ENCODE measurements at regions not wholly inside any gene's neighbourhood (a gene's known extent, or its start where the extent isn't known, plus 50 kb on each side); places are given as distances from the start of the nearest gene placed in this dataset.

DNA sequence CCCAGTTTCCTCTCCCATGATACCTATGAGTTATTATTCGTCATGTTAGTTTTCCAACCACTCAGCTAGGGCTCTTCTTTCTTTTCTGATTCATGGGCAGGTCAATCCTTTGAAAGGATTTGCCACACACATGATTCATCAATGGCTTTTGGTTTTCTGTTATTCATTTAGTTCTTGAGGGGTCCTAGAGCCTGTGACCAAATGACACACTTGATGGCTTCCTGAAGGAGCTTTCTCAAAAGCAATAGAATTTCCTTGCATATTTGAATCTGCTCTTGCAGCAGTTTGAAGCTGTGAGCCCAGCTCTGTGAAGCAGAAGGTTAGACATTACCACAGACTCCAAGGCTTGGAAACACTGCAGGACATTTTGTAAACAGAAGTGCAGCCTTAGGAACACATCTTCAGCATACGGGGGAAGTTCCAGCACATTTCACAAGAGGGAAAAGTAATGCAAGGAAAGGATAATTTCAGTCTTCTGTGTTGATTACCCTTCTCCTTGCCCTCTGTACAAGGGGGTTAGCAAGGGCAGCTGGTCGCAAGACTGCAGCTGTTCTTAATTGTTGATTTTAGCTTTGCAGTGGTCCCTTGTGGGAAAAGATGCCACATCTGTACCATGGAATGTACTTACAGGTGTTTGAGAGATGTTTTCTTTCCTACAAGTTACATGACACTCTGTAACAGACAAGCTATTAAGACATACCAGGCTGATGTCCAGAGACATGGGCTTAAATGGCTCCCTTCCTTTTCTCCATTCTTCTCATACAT, 338.6 kb downstream of the KCNRG start:
- DNase-seq (ENCODE audit: low read depth in 2 of 3, low spot score in 2 of 3): no peak

DNA sequence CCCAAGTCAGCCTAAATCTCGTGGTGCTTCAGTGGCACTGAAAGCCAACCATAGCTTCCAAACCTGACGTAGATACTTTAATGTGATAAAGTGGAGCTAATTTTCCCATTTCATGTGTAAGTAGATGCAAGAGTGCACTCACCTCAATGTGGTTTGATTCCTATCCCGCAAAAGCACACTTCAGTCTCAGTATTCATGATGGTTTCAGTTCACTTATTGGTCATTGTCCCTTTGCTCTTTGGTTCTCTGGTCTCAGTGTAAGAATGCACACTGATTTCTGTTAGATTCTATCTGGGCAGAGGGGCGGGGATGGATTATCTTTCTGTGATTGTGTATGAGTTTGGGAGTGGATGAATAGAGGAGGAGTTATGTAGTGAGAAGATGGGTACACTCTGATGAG, 340.6 kb downstream of the KCNRG start:
- DNase-seq (ENCODE audit: low read depth in 2 of 3, low spot score in 2 of 3): no peak

DNA sequence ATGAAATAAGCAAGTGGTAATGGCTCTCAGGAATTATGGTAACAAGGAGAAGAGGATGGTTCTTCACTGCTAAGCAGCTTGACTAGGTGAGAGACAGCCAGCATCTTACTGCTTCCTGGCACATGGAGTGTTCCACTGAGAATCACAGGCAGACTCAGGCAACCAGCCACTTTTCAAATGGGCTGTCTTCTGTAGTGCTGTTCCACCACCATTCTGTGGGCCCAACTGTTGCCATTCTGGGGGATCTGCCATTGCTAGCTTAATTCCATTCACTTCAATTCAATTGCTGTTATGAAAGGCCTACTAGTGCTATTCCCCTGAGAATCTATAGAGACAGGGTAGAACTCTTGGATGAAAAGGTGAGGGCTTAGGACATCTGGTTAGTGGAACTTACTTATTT, 341.9 kb downstream of the KCNRG start:
- no peak for DNase-seq (ENCODE audit: low read depth in 2 of 3, low spot score in 2 of 3)

GRCh38 chr13:50357586-50358118, 342.4 kb downstream of the KCNRG start:
- DNase-seq (ENCODE audit: low read depth in 2 of 3, low spot score in 2 of 3): no peak

GRCh38 chr13:50358231-50359040, 343.2 kb downstream of the KCNRG start:
- DNase-seq (ENCODE audit: low read depth in 2 of 3, low spot score in 2 of 3): no peak

DNA sequence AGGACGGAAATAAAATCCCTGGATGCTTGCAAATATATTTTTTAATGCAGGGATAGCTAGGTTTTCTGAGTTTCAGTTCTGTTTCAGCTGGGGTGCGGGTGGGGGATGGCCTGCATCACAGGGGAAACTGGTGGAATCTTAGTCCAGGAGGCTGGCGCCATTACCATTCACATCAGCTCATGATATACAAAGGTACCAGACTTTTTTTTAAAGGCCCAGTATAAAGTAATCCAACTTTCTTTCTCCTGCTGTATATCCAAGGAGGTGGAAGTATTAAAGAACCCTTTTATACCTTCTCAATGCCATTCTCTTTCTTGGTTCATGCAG, 343.8 kb downstream of the KCNRG start:
- no peak for DNase-seq (ENCODE audit: low read depth in 2 of 3, low spot score in 2 of 3)

DNA sequence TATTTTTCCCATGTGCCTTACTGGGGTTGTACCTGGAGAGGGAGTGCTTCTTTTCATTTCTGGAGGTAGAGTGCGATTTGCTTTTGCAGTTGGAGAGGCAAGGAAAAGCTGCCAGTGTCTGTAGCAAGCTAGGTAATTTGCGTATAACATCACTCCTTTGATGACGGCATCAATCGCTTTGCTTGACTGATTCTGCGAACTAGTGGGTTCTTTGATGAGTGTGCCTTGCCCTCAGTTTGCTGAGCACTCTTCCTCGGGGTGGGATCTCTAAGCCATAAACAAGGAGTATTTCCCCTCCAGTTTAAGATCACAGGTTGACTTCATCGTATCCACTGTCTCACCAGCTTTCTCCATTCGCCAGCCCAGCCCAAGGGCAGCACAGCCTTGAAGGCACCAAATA, 344.5 kb downstream of the KCNRG start:
- DNase-seq (ENCODE audit: low read depth in 2 of 3, low spot score in 2 of 3): no peak

- DNase-seq (ENCODE audit: low read depth in 2 of 3, low spot score in 2 of 3): no peak
These were observed 345.4 kb downstream of the KCNRG start for GRCh38 chr13:50360637-50361036.

- DNase-seq (ENCODE audit: low read depth in 2 of 3, low spot score in 2 of 3): no peak
These were observed 346.0 kb downstream of the KCNRG start for GRCh38 chr13:50361282-50361681.

GRCh38 chr13:50365408-50366391, 350.5 kb downstream of the KCNRG start:
- no peak for DNase-seq (ENCODE audit: low read depth in 2 of 3, low spot score in 2 of 3)

DNA sequence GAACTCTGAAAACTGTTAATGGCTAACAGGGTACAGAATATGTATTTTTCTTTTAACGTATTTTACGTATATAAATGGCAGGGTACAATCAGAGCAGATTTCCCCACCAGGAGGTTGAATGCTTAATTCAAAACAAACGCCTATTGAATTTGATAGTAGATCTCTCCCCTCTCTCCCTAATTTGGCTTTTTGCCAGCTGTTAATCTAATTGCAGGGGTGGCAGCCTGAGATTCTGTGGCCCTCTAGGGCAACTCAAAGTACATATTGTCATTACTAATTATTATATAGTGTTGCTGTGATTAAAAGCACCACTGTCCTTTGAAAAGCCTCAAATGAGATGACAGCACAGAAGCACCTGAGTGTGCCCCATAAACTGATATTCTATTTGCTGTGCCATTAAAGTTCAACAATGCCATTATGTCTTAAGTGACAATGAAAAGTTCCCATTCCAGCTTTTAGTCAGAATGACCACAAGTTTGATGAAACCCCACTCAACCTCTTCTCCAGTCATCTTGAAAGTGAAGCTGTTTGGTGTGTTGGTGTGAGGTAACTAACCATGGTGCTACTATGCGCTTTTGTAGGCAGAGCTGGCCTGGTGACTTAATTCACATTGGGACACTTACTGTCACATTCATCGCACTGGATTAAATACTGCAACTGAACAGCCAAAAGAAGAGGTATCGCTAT, 351.4 kb downstream of the KCNRG start:
- no peak for DNase-seq (ENCODE audit: low read depth in 2 of 3, low spot score in 2 of 3)

GRCh38 chr13:50369646-50370045, 354.4 kb downstream of the KCNRG start:
- DNase-seq (ENCODE audit: low read depth in 2 of 3, low spot score in 2 of 3): no peak

DNA sequence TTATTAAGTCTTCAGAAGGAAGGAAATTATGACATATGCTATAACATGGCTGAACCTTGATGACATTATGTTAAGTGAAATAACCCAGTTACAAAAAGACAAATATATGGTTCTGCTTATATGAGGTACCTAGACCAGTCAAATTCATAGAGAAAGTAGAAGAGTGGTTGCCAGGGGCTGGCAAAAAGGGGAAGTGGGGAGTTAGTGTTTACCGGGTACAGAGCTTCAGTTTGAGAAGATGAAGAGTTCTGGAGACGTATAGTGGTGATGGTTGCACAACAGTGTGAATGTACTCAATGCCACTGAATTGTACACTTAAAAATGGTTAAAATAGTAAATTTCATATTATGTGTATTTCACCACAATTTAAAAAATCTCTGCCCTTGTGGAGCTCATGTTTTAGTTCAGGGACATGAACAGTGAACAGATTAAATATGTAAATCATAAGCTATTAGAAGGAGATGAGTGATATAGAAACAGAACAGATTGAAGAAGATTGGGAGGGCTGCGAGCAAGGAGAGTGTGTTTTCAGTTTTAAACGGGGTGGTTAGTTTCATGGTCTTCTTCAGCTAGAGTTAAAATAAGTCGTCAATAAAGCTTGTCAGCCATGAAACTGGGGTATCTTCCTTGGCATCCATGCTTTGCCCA, 355.2 kb downstream of the KCNRG start:
- DNase-seq (ENCODE audit: low read depth in 2 of 3, low spot score in 2 of 3): no peak

GRCh38 chr13:50374517-50374916, 359.3 kb downstream of the KCNRG start:
- DNase-seq (ENCODE audit: low read depth in 2 of 3, low spot score in 2 of 3): no peak

DNA sequence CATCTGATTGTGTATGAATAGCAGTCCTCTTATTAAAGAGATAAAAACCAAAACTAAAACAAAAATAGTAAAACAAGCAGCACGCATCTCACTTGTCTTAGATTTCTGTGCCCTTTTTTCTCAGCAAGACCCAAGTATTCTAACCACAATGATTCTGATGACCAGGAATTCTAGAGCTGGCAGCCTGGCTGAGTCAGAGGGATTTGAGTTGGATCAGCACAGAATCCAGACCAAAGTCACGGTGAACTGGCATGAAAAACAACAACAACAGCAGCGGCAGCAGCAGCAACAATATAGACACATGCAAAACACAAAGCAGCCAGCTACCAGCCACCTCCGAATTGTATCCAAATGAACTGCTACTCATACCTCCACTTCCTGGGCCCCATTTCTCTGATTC, 360.5 kb downstream of the KCNRG start:
- no peak for DNase-seq (ENCODE audit: low read depth in 2 of 3, low spot score in 2 of 3)

DNA sequence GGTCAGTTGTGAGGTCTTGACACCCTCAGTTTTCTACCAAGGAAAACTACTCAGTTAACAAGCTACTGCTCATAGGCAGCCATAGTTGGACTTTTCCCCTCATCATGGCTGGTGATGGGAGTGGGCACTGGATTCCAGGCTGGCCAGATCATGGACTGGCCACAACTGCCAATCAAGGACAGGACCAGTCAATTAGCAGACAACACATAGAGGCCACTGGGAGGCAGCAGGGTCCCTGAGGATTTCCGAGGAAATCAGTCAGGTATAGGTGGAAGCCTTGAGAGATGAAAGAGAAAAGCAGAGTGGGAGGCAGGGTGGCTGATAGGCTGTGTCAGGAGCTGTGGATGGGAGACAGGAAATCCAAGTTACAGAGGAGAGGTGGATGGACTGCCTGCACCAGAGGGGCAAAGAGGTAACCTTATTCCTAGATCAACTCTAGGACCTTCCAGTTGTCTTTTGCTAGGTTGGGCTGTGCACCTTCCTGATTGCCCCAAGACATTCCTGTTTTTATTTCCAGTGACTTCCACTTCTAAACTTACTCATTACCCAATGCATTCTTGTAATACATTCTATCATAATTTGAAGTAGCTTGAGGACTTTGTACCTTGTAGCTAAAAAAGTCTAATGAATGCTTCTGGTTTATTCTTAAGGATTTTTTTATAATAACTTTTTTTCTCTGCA, 361.8 kb downstream of the KCNRG start:
- no peak for DNase-seq (ENCODE audit: low read depth in 2 of 3, low spot score in 2 of 3)

- DNase-seq (ENCODE audit: low read depth in 2 of 3, low spot score in 2 of 3): no peak
These were observed 362.6 kb downstream of the KCNRG start for GRCh38 chr13:50377726-50378270.

GRCh38 chr13:50378509-50379044, 363.3 kb downstream of the KCNRG start:
- no peak for DNase-seq (ENCODE audit: low read depth in 2 of 3, low spot score in 2 of 3)

GRCh38 chr13:50379584-50379983, 364.3 kb downstream of the KCNRG start:
- DNase-seq (ENCODE audit: low read depth in 2 of 3, low spot score in 2 of 3): no peak

Measured in activated CD8-positive, alpha-beta memory T cell treated with anti-CD3 and anti-CD28 coated beads for 48 hours (primary cell).